ENCODE measurements at regions not wholly inside any gene's neighbourhood (a gene's known extent, or its start where the extent isn't known, plus 50 kb on each side); places are given as distances from the start of the nearest gene placed in this dataset.

DNA sequence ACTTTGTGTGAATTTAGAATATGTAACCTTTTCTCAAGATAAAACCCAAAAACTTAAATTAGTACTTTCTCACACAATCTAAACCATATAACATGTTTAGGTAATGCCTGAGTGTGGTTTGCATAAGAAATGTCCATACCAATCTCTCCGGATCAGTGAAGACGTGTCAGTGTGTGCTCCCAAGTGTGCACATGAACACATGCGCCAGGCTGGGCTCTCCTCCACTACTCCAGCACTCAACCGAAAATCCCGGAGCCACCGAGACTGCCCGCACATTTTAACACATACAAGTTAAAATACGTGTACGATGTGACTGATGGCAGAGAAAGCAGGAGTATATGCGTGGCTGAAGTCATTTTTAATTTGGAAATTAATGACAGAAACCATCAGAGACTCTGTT, 658.4 kb downstream of the EFNA5 start:
- TF ChIP-seq NFIC (IDR thresholded peaks at IDR 0.05): no peak
- TF ChIP-seq EP300 (IDR thresholded peaks at IDR 0.05; ENCODE audit: borderline replicate concordance): no peak
